H1 (cell line): ENCODE measurements at regions not wholly inside any gene's neighbourhood (a gene's known extent, or its start where the extent isn't known, plus 50 kb on each side); places are given as distances from the start of the nearest gene placed in this dataset.

ENCODE experiments used
- BACH1 ChIP-seq: IDR thresholded peaks from 2 replicates; pipeline ENCODE4 v1.6.1; 2012; ENCODE audit warnings: low read length, improper control_type of control experiment
- RFX5 ChIP-seq: IDR thresholded peaks from 2 replicates; pipeline ENCODE4 v1.6.1; 2011; ENCODE audit warnings: low read depth, low read length, improper control_type of control experiment, borderline replicate concordance
- SRF ChIP-seq: IDR thresholded peaks from 2 replicates; pipeline ENCODE4 v1.6.1; 2011; ENCODE audit warnings: mild to moderate bottlenecking, low read depth, low read length, moderate library complexity

- TF ChIP-seq RFX5 (no peak), BACH1 (no peak), SRF (no peak)
These were observed 129.2 kb upstream of the ANO3 start (continued) for GRCh38 chr11:26202754-26203153.
